ENCODE measurements at regions not wholly inside any gene's neighbourhood (a gene's known extent, or its start where the extent isn't known, plus 50 kb on each side); places are given as distances from the start of the nearest gene placed in this dataset.
A peak's percentile ranks its signal among the peaks of the same experiment; 100 is the strongest.

DNA sequence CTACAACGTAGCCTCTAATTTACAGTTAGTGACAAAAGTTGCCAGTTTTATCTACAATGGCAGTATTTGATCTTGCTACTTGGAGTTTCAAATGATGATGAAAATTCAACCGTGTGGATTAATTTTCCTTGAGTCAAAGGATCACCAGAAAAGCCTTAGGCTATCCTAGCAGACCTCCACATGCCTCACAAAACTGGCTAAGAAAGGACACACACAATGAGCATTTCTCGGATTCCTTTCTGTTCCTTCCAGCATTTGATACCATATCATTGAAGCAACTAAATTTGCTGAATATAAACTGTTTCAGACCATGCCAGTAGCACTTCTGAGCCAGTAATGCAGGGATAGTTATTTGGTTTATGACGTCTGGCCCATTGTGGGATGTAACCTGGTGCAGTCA, 587.4 kb upstream of the MDFIC2 start:
- peaks cover 2% of the 10 kb centered on the region for H3K9me3 ChIP-seq (ENCODE audit: control insufficient read depth, low read depth, low read length)
- WGBS (ENCODE audit: insufficient coverage, low lambda C conversion rate), result 92% methylated on average over 2 of the region's 4 CpGs
- DNase-seq, result no peak
- no peaks in the 10 kb centered on the region for H3K36me3 ChIP-seq (ENCODE audit: control insufficient read depth, insufficient read depth, low read length)
- no peak overlapping the region for H3K4me3 ChIP-seq (ENCODE audit: low read length)
- no peak overlapping the region for H3K27ac ChIP-seq (ENCODE audit: low read length)
- H3K4me1 ChIP-seq (ENCODE audit: control insufficient read depth, insufficient read depth, low read length), result no peaks in the 10 kb centered on the region
- H3K27me3 ChIP-seq (ENCODE audit: control insufficient read depth, insufficient read depth, low read length), result no peaks in the 10 kb centered on the region

DNA sequence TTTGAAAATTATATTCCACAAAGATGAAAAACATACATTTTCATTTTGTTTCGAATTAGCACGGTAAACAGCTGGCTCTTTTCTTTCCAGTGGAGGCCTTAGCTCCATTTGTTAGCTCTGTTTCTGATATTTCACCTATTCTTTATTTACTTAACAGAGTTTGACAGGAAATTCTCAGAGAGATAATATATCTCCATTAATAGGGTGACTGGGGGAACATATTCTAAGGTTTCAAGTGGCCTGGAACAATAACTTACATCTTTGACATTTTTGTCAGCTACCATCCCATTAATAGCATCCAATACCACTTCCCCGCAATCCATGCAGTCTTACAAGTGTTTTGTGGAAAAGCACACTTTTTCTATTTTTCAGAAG, 577.6 kb upstream of the MDFIC2 start:
- DNase-seq, result no peak
- no CpG with 5 or more reads among the region's 3 CpGs for WGBS (ENCODE audit: insufficient coverage, low lambda C conversion rate)
- Histone ChIP-seq H3K4me1 (ENCODE audit: control insufficient read depth, insufficient read depth, low read length) (no peaks in the 10 kb centered on the region), H3K27me3 (ENCODE audit: control insufficient read depth, insufficient read depth, low read length) (no peaks in the 10 kb centered on the region), H3K4me3 (ENCODE audit: low read length) (no peak overlapping the region), H3K9me3 (ENCODE audit: control insufficient read depth, low read depth, low read length) (no peaks in the 10 kb centered on the region), H3K27ac (ENCODE audit: low read length) (no peak overlapping the region), H3K36me3 (ENCODE audit: control insufficient read depth, insufficient read depth, low read length) (no peaks in the 10 kb centered on the region)

DNA sequence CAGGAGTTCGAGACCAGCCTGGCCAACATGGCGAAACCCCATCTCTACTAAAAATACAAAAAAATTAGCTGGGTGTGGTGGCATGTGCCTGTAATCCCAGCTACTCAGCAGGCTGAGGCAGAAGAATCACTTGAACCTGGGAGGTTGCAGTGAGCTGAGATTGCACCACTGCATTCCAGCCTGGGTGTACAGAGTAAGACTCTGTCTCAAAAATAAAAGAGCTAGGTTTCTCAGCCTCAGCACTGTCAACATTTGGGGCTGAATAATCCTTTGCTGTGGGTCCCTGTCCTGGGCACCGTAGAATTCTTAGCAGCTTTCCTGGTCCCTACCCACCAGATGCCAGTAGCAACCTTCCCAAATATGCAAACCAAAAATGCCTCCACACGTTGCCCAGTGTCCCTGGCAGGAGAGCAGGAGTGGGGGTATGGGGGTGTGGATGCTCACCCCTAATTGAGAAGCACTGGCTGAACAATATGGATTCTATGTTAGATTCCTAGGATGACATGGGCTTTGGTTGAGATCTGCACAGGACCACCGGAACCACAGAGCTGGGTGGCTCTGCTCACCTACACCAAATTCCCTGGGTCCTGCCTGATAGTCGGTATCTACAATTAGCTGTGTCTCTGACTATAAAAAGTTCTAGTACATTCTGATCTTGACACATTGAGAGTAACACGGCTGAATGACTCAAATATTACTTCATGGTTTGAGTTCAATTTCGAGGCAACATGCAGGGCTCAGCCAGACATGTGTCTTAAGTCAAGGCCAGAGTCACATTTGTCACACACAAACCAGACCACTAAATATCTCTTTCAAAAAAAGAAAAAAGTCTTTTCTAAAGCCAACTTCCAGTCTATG, 577.0 kb upstream of the MDFIC2 start:
- no peaks in the 10 kb centered on the region for H3K9me3 ChIP-seq (ENCODE audit: control insufficient read depth, low read depth, low read length)
- H3K27ac ChIP-seq (ENCODE audit: low read length), result no peak overlapping the region
- no peak overlapping the region for H3K4me3 ChIP-seq (ENCODE audit: low read length)
- H3K27me3 ChIP-seq (ENCODE audit: control insufficient read depth, insufficient read depth, low read length), result no peaks in the 10 kb centered on the region
- DNase-seq, result no peak
- no CpG with 5 or more reads among the region's 8 CpGs for whole genome bisulfite sequencing (ENCODE audit: insufficient coverage, low lambda C conversion rate)
- H3K36me3 ChIP-seq (ENCODE audit: control insufficient read depth, insufficient read depth, low read length), result no peaks in the 10 kb centered on the region
- H3K4me1 ChIP-seq (ENCODE audit: control insufficient read depth, insufficient read depth, low read length), result no peaks in the 10 kb centered on the region

GRCh38 chr3:70885636-70886035, 573.2 kb upstream of the MDFIC2 start:
- WGBS (ENCODE audit: insufficient coverage, low lambda C conversion rate), result no CpG with 5 or more reads among the region's 6 CpGs
- no peak overlapping the region for H3K4me3 ChIP-seq (ENCODE audit: low read length)
- no peak overlapping the region for H3K27ac ChIP-seq (ENCODE audit: low read length)
- no peaks in the 10 kb centered on the region for H3K36me3 ChIP-seq (ENCODE audit: control insufficient read depth, insufficient read depth, low read length)
- H3K9me3 ChIP-seq (ENCODE audit: control insufficient read depth, low read depth, low read length), result no peaks in the 10 kb centered on the region
- no peaks in the 10 kb centered on the region for H3K27me3 ChIP-seq (ENCODE audit: control insufficient read depth, insufficient read depth, low read length)
- DNase-seq, result no peak
- H3K4me1 ChIP-seq (ENCODE audit: control insufficient read depth, insufficient read depth, low read length), result no peaks in the 10 kb centered on the region

DNA sequence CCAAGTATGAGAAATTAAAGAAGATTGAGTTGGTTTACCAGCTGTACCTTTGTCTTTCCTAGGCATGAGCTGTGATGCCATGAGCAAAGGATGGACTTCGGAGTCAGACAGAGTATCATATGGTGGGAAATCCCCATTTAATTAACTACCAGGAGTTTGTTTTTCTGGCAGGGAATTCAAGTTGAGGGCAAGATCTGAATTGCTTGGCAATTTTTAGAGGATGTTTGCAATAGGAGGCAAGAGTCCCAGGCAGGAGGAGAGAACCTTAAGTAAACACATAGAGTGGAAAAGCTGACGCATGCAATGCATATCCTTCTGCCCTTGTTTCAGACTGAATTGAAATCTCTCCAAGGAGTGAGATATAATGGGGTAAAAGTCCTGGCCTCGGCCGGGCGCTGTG, 569.7 kb upstream of the MDFIC2 start:
- Histone ChIP-seq H3K36me3 (ENCODE audit: control insufficient read depth, insufficient read depth, low read length) (no peaks in the 10 kb centered on the region), H3K9me3 (ENCODE audit: control insufficient read depth, low read depth, low read length) (no peaks in the 10 kb centered on the region), H3K4me1 (ENCODE audit: control insufficient read depth, insufficient read depth, low read length) (no peaks in the 10 kb centered on the region), H3K4me3 (ENCODE audit: low read length) (no peak overlapping the region), H3K27me3 (ENCODE audit: control insufficient read depth, insufficient read depth, low read length) (no peaks in the 10 kb centered on the region), H3K27ac (ENCODE audit: low read length) (no peak overlapping the region)
- DNase-seq, result peak in 1 of 2 donors; percentile 19
- WGBS (ENCODE audit: insufficient coverage, low lambda C conversion rate), result no CpG with 5 or more reads among the region's 5 CpGs

DNA sequence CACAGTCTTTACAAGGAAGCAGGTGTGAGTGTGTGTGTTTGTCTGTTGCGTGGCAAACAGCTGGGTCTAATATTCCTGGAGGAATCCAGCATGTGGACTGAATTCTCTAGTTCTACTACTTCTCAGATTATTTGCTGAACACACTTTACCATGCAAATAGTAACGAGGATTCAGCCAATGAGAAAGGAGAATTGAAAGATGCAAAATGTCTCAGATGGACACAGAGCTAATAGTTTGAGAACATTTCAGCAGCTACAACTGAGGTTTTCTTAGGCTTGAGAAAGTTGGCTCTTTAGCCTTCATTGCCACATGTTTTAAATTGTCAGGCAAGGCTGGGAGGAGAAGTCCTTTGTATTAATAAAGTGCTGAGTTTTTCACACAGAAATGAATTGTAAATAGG, 568.0 kb upstream of the MDFIC2 start:
- H3K27me3 ChIP-seq (ENCODE audit: control insufficient read depth, insufficient read depth, low read length), result no peaks in the 10 kb centered on the region
- no peaks in the 10 kb centered on the region for H3K36me3 ChIP-seq (ENCODE audit: control insufficient read depth, insufficient read depth, low read length)
- H3K4me3 ChIP-seq (ENCODE audit: low read length), result no peak overlapping the region
- H3K27ac ChIP-seq (ENCODE audit: low read length), result no peak overlapping the region
- WGBS (ENCODE audit: insufficient coverage, low lambda C conversion rate), result 86% methylated on average over 1 of the region's 2 CpGs
- no peaks in the 10 kb centered on the region for H3K4me1 ChIP-seq (ENCODE audit: control insufficient read depth, insufficient read depth, low read length)
- no peaks in the 10 kb centered on the region for H3K9me3 ChIP-seq (ENCODE audit: control insufficient read depth, low read depth, low read length)
- DNase-seq, result no peak

DNA sequence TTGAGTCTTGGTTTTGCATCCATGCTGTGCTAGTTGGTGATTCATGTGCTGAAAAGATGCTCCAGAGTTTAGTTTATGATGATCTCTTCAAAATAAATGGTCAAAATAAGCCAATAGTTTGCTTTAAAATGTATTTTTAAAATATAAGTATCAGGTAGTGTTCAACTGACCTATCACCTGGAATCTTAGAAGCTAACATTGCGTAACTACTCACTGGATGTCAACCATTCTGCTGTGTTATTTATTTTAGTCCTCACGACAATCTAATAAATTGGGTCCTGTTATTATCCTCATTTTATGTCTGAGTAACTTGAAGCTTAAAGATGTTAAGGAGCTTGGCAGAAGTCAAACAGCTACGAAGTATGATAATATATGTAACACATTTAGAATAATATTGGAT, 563.7 kb upstream of the MDFIC2 start:
- Histone ChIP-seq H3K27me3 (ENCODE audit: control insufficient read depth, insufficient read depth, low read length) (no peaks in the 10 kb centered on the region), H3K4me3 (ENCODE audit: low read length) (no peak overlapping the region), H3K36me3 (ENCODE audit: control insufficient read depth, insufficient read depth, low read length) (no peaks in the 10 kb centered on the region), H3K9me3 (ENCODE audit: control insufficient read depth, low read depth, low read length) (no peaks in the 10 kb centered on the region), H3K4me1 (ENCODE audit: control insufficient read depth, insufficient read depth, low read length) (no peaks in the 10 kb centered on the region), H3K27ac (ENCODE audit: low read length) (no peak overlapping the region)
- no peak for DNase-seq
- WGBS (ENCODE audit: insufficient coverage, low lambda C conversion rate), result 100% methylated on average over 3 of the region's 3 CpGs

- H3K27me3 ChIP-seq (ENCODE audit: control insufficient read depth, insufficient read depth, low read length), result no peaks in the 10 kb centered on the region
- no peaks in the 10 kb centered on the region for H3K36me3 ChIP-seq (ENCODE audit: control insufficient read depth, insufficient read depth, low read length)
- H3K4me1 ChIP-seq (ENCODE audit: control insufficient read depth, insufficient read depth, low read length), result no peaks in the 10 kb centered on the region
- no CpG with 5 or more reads among the region's 3 CpGs for WGBS (ENCODE audit: insufficient coverage, low lambda C conversion rate)
- no peak overlapping the region for H3K4me3 ChIP-seq (ENCODE audit: low read length)
- no peak overlapping the region for H3K27ac ChIP-seq (ENCODE audit: low read length)
- DNase-seq, result no peak
- no peaks in the 10 kb centered on the region for H3K9me3 ChIP-seq (ENCODE audit: control insufficient read depth, low read depth, low read length)
Measured at GRCh38 chr3:70874196-70874595, 561.8 kb upstream of the MDFIC2 start.

DNA sequence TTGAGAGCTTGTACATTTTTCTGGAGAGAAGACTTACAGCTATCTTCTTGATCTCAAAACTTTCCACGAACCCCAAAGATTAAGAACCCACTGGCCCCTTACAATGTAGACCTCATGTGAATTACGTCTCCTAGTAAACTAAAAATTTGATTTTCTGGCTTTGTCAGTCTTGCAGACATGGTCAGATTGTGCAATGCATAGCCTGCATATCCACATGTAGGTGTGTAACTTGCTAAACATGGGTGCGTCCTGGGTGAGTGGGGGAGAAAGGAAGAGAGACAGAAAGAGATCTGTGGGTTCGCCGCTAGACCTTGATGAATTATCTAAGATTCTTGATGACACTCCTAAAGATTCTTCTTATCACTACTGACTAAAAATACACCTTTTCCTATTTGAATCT, 561.2 kb upstream of the MDFIC2 start:
- H3K9me3 ChIP-seq (ENCODE audit: control insufficient read depth, low read depth, low read length), result no peaks in the 10 kb centered on the region
- no peaks in the 10 kb centered on the region for H3K4me1 ChIP-seq (ENCODE audit: control insufficient read depth, insufficient read depth, low read length)
- H3K27me3 ChIP-seq (ENCODE audit: control insufficient read depth, insufficient read depth, low read length), result no peaks in the 10 kb centered on the region
- H3K36me3 ChIP-seq (ENCODE audit: control insufficient read depth, insufficient read depth, low read length), result no peaks in the 10 kb centered on the region
- H3K27ac ChIP-seq (ENCODE audit: low read length), result no peak overlapping the region
- no peak overlapping the region for H3K4me3 ChIP-seq (ENCODE audit: low read length)
- 100% methylated on average over 1 of the region's 5 CpGs for WGBS (ENCODE audit: insufficient coverage, low lambda C conversion rate)
- DNase-seq, result no peak

DNA sequence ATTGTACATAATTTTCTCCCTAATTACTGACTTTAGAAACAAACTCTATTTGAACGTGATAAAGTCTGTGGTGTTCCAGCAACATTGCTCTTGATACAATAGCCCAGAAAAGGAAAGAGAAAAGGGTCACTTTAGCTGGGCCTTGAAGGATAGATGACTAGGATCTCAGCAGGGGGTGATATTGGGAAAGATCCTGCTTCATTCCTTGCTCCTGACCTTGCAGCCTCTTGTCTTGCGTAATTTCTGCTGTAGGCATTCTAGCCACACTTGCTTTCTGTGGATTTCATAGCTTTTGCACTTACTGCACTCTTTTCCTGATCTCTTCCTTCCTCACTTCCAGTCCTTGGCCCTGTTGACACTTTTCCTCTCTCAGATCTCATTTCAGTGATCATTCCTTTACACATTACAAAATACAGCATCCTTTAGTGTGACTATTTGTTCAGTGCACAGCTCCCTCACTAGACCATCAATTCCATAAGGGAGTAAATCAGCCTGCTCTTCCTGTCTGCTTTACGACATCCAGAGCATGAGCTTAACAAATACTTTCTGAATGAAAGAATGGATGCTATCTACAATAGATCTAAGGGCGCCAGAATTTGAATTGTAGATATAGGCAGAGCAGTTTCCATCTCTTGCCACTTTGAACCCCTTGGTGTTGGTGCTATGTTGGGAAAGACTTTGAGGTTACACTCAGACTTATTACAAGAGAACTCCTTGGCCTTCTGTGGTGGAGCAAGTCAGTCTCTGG, 559.6 kb upstream of the MDFIC2 start:
- no peak for DNase-seq
- H3K4me3 ChIP-seq (ENCODE audit: low read length), result no peak overlapping the region
- H3K27ac ChIP-seq (ENCODE audit: low read length), result no peak overlapping the region
- H3K27me3 ChIP-seq (ENCODE audit: control insufficient read depth, insufficient read depth, low read length), result no peaks in the 10 kb centered on the region
- WGBS (ENCODE audit: insufficient coverage, low lambda C conversion rate), result 94% methylated on average over 3 of the region's 4 CpGs
- H3K9me3 ChIP-seq (ENCODE audit: control insufficient read depth, low read depth, low read length), result no peaks in the 10 kb centered on the region
- no peaks in the 10 kb centered on the region for H3K36me3 ChIP-seq (ENCODE audit: control insufficient read depth, insufficient read depth, low read length)
- no peaks in the 10 kb centered on the region for H3K4me1 ChIP-seq (ENCODE audit: control insufficient read depth, insufficient read depth, low read length)

GRCh38 chr3:70870576-70870975, 558.1 kb upstream of the MDFIC2 start:
- Histone ChIP-seq H3K27me3 (ENCODE audit: control insufficient read depth, insufficient read depth, low read length) (no peaks in the 10 kb centered on the region), H3K9me3 (ENCODE audit: control insufficient read depth, low read depth, low read length) (no peaks in the 10 kb centered on the region), H3K27ac (ENCODE audit: low read length) (no peak overlapping the region), H3K4me1 (ENCODE audit: control insufficient read depth, insufficient read depth, low read length) (no peaks in the 10 kb centered on the region), H3K4me3 (ENCODE audit: low read length) (no peak overlapping the region), H3K36me3 (ENCODE audit: control insufficient read depth, insufficient read depth, low read length) (no peaks in the 10 kb centered on the region)
- DNase-seq, result no peak
